Fibroblast of villous mesenchyme (primary cell): ENCODE measurements at regions not wholly inside any gene's neighbourhood (a gene's known extent, or its start where the extent isn't known, plus 50 kb on each side); places are given as distances from the start of the nearest gene placed in this dataset.

ENCODE experiments used
- DNase-seq: peaks from one replicate; pipeline ENCODE4 v3.0.0-alpha.2; 2010; ENCODE audit warnings: low read depth
- H3K4me3 ChIP-seq: 2 replicates; pipeline ENCODE4 v1.5.1; 2011; ENCODE audit warnings: low read depth, mild to moderate bottlenecking, low read length
- TF ChIP-seq, protein P1 (sequence below): IDR thresholded peaks from 2 replicates; pipeline ENCODE4 v1.5.1; 2012; ENCODE audit warnings: low read depth, mild to moderate bottlenecking, low read length; ENCODE audit not compliant: insufficient read depth

DNA sequence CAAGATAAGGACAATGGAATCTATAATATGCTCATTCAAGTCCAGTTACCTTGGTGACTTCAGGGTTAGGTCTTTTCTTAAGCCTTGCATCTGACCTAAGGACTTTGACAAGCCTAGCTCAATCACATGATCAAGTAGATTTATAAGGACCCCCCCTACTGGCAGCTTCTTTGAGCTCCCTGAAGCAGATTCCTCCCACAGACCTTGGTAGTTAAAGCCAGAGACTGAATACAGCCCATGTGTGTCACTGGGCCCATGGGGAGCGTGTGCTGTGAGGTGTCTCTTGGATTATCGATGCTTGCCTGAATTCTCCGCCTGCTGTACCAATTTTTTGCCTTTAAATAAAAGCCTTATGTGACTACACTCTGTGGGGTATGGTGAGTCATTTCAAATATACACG is 372.7 kb upstream of the RGS17 start:
- no peak overlapping the region for H3K4me3 ChIP-seq
- no peak for DNase-seq
- TF ChIP-seq, protein P1, sequence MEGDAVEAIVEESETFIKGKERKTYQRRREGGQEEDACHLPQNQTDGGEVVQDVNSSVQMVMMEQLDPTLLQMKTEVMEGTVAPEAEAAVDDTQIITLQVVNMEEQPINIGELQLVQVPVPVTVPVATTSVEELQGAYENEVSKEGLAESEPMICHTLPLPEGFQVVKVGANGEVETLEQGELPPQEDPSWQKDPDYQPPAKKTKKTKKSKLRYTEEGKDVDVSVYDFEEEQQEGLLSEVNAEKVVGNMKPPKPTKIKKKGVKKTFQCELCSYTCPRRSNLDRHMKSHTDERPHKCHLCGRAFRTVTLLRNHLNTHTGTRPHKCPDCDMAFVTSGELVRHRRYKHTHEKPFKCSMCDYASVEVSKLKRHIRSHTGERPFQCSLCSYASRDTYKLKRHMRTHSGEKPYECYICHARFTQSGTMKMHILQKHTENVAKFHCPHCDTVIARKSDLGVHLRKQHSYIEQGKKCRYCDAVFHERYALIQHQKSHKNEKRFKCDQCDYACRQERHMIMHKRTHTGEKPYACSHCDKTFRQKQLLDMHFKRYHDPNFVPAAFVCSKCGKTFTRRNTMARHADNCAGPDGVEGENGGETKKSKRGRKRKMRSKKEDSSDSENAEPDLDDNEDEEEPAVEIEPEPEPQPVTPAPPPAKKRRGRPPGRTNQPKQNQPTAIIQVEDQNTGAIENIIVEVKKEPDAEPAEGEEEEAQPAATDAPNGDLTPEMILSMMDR, result no peak

DNA sequence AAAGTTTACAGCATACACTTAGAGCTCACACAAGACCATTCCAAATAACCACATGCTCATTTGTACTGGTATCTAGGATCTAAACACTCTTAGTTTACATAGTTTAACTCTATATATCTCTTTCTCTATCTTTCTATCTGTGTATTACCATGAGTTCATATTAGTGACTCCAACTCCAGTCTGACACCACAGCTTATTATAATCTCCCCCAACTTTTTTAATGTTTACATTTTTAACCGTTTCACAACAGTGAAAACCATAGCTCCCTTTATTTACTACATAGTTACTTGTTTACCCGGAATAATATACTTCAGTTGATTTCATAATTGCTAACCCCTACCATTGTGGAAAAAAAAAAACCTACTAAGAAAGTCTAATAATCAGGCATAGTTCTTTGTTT is 362.4 kb upstream of the RGS17 start:
- H3K4me3 ChIP-seq, result no peak overlapping the region
- DNase-seq, result peak; percentile 52
- TF ChIP-seq, protein P1, result no peak

DNA sequence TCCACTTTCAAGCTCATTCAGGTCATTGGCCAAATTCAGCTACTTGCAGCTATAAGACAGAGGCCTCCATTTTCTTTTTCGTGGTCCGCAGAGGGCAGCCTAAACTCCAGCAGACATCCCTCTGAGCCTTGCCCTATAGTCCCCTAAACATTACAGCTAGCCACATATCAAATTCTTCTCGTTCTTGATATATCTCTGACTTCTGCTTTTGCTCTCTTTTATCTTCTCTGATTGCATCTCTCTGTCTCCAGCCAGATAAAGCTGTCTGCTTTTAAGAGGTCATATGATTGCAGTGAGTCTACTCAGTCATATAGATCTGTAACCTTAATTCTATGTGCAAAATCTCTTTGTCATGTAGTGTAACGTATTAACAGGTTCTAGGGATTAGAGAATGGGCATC is 358.4 kb upstream of the RGS17 start:
- H3K4me3 ChIP-seq, result no peak overlapping the region
- TF ChIP-seq, protein P1, result no peak
- DNase-seq, result no peak

DNA sequence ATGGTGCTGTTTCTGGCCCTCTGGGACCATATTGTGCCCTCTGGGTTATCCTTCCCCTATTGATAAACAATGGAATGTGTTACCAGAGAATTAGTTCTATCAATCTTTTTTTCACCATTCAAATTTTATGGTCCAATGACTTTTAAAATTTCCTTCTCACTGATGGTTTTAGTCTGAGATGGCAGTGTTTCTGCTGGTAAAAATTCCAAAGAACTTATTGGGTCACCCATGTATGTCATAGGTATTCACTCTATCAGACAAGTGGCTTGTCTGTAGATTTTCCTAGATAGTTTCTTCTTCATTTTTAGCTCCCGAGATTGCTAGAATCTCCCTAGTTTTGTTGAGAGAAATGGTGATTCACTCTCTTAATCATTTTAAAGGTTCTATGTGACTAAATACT is 357.2 kb upstream of the RGS17 start:
- DNase-seq, result no peak
- TF ChIP-seq, protein P1, result no peak
- H3K4me3 ChIP-seq, result no peak overlapping the region

DNA sequence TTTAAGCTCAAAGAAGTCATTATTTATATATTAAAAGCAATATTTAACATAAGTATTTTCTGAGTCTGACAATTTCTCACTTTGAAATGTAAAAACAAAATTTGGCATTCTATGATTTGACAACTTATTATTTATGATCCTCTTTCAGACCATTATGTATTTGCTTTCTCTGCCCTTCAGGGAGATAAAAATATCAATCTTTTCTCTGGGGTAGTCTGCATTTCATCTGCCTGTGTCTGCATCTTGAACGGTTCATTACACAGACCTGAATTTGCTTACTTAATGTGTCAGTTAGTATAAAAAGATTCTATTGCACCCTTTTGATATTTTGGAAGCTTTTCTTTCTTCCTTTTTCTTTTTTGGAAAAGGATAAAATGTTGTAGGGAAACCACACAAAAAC is 354.0 kb upstream of the RGS17 start:
- no peak overlapping the region for H3K4me3 ChIP-seq
- no peak for DNase-seq
- TF ChIP-seq, protein P1, result no peak

DNA sequence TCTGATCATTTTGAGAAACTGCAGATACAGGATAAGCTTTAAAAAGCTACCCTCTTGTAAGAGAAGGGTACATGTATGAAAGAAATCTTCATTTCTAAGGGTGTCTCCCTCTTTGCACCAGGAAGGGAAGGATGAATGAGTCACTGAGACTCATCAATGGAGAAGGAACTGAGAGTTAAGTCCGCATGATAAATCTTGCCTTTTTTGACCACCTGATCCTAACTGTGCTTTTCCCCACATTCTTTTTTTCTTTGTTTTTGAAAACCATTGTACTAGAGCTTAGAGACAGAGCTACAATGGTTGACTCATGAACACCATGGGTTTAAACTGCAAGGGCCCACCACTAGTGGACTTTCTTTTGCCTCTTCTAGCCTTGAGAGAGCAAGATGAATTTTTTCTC is 353.0 kb upstream of the RGS17 start:
- TF ChIP-seq, protein P1, result no peak
- H3K4me3 ChIP-seq, result no peak overlapping the region
- no peak for DNase-seq

DNA sequence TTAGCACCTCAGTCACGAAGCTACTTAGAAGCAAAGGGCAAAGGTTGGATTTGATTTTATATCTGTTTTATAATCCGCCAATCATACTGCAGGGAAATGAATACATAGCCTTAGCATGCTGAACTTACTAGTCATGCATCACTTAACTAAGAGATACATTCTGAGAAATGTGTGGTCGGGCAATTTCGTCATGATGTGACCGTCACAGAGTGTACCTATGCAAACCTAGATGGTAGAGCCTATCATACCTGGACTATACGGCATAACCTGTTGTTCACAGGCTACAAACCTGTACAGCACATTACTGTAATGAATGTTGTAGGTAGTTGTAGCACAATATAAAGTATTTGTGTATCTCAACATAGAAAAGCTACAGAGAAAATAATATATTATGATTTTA is 345.2 kb upstream of the RGS17 start:
- DNase-seq, result no peak
- TF ChIP-seq, protein P1, result no peak
- no peak overlapping the region for H3K4me3 ChIP-seq
